Fibroblast of lung (primary cell): ENCODE measurements at regions not wholly inside any gene's neighbourhood (a gene's known extent, or its start where the extent isn't known, plus 50 kb on each side); places are given as distances from the start of the nearest gene placed in this dataset.

Experiments used
- DNase-seq, 2 donors: peaks; one replicate each; pipeline versions ENCODE4 v3.0.0 to v3.0.0-alpha.2; 2010; ENCODE audit warnings: low read depth in 2 of 2
- H2AFZ ChIP-seq: 2 replicates; pipeline ENCODE4 v1.5.1; 2012; ENCODE audit warnings: low read length, control low read depth, inconsistent platforms
- H3K27ac ChIP-seq: 2 replicates; pipeline ENCODE4 v1.5.1; 2011; ENCODE audit warnings: low read length, control low read depth; ENCODE audit not compliant: insufficient read depth
- H3K27me3 ChIP-seq: 2 replicates; pipeline ENCODE4 v1.5.1; 2011; ENCODE audit warnings: mild to moderate bottlenecking, low read length; ENCODE audit not compliant: control insufficient read depth, insufficient read depth
- H3K36me3 ChIP-seq: 2 replicates; pipeline ENCODE4 v1.5.1; 2011; ENCODE audit warnings: low read length; ENCODE audit not compliant: control insufficient read depth, insufficient read depth
- H3K4me1 ChIP-seq: 2 replicates; pipeline ENCODE4 v1.5.1; 2011; ENCODE audit warnings: low read length; ENCODE audit not compliant: control insufficient read depth, insufficient read depth; ENCODE audit errors: extremely low read depth
- H3K4me2 ChIP-seq: 2 replicates; pipeline ENCODE4 v1.5.1; 2011; ENCODE audit warnings: low read length, control low read depth; ENCODE audit not compliant: insufficient read depth; ENCODE audit errors: extremely low read depth
- H3K4me3 ChIP-seq, 4 experiments: fragments of 200-600 bp in 1 of 4; sonication (generic) in 1 of 4; replicated peaks in 1 of 4; 2 replicates each; pipeline ENCODE4 v1.5.1; 2011 to 2016; ENCODE audit warnings: low read length in 4 of 4, low read depth in 3 of 4, mild to moderate bottlenecking in 3 of 4, control low read depth in 2 of 4, inconsistent platforms in 1 of 4, mixed read lengths in 1 of 4; ENCODE audit not compliant: insufficient read depth in 1 of 4; ENCODE audit errors: control extremely low read depth in 1 of 4
- H3K79me2 ChIP-seq: 2 replicates; pipeline ENCODE4 v1.5.1; 2012; ENCODE audit warnings: mild to moderate bottlenecking, low read length, inconsistent platforms; ENCODE audit not compliant: control insufficient read depth, insufficient read depth
- H3K9ac ChIP-seq: 2 replicates; pipeline ENCODE4 v1.5.1; 2011; ENCODE audit warnings: mild to moderate bottlenecking, low read length, control low read depth; ENCODE audit not compliant: insufficient read depth
- H3K9me3 ChIP-seq: 2 replicates; pipeline ENCODE4 v1.5.1; 2012; ENCODE audit warnings: low read depth, low read length; ENCODE audit not compliant: control insufficient read depth, insufficient read depth
- H4K20me1 ChIP-seq: 2 replicates; pipeline ENCODE4 v1.5.1; 2011; ENCODE audit warnings: low read length; ENCODE audit not compliant: control insufficient read depth, insufficient read depth; ENCODE audit errors: extremely low read depth
- EZH2 ChIP-seq: IDR thresholded peaks from 2 replicates; pipeline ENCODE4 v1.5.1; 2012; ENCODE audit warnings: low read length, control low read depth, mild to moderate bottlenecking; ENCODE audit errors: missing control alignments
- TF ChIP-seq, protein P1 (sequence below), 2 donors: IDR thresholded peaks in 1 of 2; conservative IDR thresholded peaks in 1 of 2; 1 replicate in 1 of 2; 2 replicates in 1 of 2; pipeline ENCODE4 v1.5.1; 2011 to 2012; ENCODE audit warnings: low read length in 2 of 2, control low read depth in 1 of 2, inconsistent platforms in 1 of 2, low read depth in 1 of 2, mild to moderate bottlenecking in 1 of 2

- Histone ChIP-seq H3K4me3 (no peak overlapping the region), H3K27me3 (no peaks in the 10 kb centered on the region), H3K27ac (no peak overlapping the region), H3K9me3 (no peaks in the 10 kb centered on the region), H3K4me2 (no peak overlapping the region), H3K36me3 (no peaks in the 10 kb centered on the region), H3K9ac (no peak overlapping the region), H2AFZ (no peak overlapping the region), H3K79me2 (peaks cover 26% of the 10 kb centered on the region), H4K20me1 (no peaks in the 10 kb centered on the region), H3K4me1 (peaks cover 7% of the 10 kb centered on the region)
- TF ChIP-seq, protein P1, sequence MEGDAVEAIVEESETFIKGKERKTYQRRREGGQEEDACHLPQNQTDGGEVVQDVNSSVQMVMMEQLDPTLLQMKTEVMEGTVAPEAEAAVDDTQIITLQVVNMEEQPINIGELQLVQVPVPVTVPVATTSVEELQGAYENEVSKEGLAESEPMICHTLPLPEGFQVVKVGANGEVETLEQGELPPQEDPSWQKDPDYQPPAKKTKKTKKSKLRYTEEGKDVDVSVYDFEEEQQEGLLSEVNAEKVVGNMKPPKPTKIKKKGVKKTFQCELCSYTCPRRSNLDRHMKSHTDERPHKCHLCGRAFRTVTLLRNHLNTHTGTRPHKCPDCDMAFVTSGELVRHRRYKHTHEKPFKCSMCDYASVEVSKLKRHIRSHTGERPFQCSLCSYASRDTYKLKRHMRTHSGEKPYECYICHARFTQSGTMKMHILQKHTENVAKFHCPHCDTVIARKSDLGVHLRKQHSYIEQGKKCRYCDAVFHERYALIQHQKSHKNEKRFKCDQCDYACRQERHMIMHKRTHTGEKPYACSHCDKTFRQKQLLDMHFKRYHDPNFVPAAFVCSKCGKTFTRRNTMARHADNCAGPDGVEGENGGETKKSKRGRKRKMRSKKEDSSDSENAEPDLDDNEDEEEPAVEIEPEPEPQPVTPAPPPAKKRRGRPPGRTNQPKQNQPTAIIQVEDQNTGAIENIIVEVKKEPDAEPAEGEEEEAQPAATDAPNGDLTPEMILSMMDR (conservative IDR thresholded peaks at IDR 0.05 in 1 of 2, IDR thresholded peaks at IDR 0.05 in 1 of 2; ENCODE audit: low read depth in 1 of 2, low read length in 2 of 2), result no peak
- TF ChIP-seq EZH2, result no peak
- DNase-seq, result no peak
These were observed 83.9 kb upstream of the CIBAR2 start for GRCh38 chr16:85195900-85196772.

DNA sequence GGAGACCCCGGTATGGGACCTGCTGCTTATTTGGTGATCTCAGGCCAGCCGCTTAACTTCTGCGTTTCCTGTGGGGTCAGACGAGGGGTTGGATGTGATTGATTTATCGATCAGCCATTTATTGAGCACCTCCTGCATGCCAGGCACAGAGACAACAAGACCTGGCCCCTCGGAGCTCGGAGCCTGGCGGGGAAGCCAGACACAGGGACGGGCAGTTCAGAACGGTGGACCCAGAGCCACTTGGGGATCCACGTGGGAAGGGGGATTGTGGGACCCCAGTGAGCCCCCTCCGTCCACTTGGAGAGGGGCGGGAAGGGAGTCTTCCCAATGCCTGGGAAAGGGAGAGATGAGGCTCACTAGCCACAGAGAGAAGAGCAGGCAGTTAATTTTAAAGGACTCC is 84.7 kb upstream of the CIBAR2 start:
- Histone ChIP-seq H3K27me3 (no peaks in the 10 kb centered on the region), H3K4me2 (no peak overlapping the region), H3K27ac (no peak overlapping the region), H3K36me3 (no peaks in the 10 kb centered on the region), H2AFZ (no peak overlapping the region), H3K9me3 (no peaks in the 10 kb centered on the region), H3K4me1 (peaks cover 7% of the 10 kb centered on the region), H3K4me3 (no peak overlapping the region), H3K9ac (no peak overlapping the region), H3K79me2 (peaks cover 25% of the 10 kb centered on the region), H4K20me1 (no peaks in the 10 kb centered on the region)
- TF ChIP-seq, protein P1 (conservative IDR thresholded peaks at IDR 0.05 in 1 of 2, IDR thresholded peaks at IDR 0.05 in 1 of 2; ENCODE audit: low read depth in 1 of 2, low read length in 2 of 2), result no peak
- no peak for TF ChIP-seq EZH2
- DNase-seq, result no peak

DNA sequence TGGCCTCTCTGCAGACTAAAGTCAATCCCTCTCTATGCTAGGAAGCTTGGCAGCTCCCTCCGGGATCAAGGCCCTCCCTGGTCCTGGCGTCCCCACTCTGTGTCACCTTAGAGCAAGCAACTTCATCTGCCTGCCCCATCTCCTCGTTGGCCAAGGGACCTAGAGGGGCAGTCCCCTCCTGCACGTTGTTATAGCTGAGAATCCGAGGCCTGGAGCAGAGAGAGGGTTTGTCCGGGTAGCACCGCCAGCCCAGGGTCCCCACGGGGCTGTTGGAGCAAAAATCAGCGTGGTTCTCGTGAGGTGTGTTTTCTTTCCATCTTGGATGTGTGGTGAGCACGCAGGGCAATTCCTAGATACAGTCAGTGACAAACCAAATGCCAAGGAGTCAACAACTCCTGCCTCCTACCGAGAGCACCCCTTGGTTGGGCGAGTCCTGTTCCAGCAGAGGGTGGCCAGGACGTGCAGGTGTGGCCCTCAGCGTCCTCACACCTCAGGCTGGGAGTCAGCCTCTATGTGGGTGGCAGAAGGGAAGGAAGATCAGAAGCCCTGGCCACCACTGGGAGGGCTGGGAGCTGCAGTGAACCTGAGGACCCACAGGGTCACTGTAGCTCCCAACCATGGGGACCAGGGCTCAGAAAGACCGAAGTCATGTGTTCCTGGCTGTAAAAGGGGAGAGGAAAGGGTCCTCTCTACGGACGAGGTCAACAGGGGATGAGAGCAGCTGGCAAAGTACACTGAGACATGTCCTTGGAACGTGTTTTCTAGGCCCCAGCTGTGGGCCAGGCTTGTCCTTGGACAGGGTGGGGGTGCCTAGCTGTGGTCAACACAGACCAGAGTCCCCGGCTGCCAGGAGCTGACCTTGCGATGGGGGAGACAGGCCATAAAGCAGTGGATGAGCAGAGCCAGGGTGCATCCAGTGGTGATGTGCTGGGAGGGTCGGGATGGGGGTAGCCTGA is 85.6 kb upstream of the CIBAR2 start:
- Histone ChIP-seq H4K20me1 (no peaks in the 10 kb centered on the region), H3K27me3 (no peaks in the 10 kb centered on the region), H3K9ac (no peak overlapping the region), H3K36me3 (no peaks in the 10 kb centered on the region), H3K79me2 (peaks cover 23% of the 10 kb centered on the region), H3K9me3 (no peaks in the 10 kb centered on the region), H3K4me2 (no peak overlapping the region), H2AFZ (no peak overlapping the region), H3K4me1 (peaks cover 14% of the 10 kb centered on the region), H3K4me3 (no peak overlapping the region), H3K27ac (no peak overlapping the region)
- DNase-seq, result no peak
- TF ChIP-seq EZH2, result no peak
- TF ChIP-seq, protein P1 (conservative IDR thresholded peaks at IDR 0.05 in 1 of 2, IDR thresholded peaks at IDR 0.05 in 1 of 2; ENCODE audit: low read depth in 1 of 2, low read length in 2 of 2), result no peak
